ENCODE measurements at regions not wholly inside any gene's neighbourhood (a gene's known extent, or its start where the extent isn't known, plus 50 kb on each side); places are given as distances from the start of the nearest gene placed in this dataset.

- H3K27ac ChIP-seq (ENCODE audit: extremely low read length, insufficient read depth, low read length): no peak overlapping the region
- H3K79me2 ChIP-seq (ENCODE audit: insufficient read depth, low read length): no peaks in the 10 kb centered on the region
- no peaks in the 10 kb centered on the region for H3K4me1 ChIP-seq (ENCODE audit: insufficient read depth, low read length)
- FAIRE-seq (no peak), DNase-seq (ENCODE audit: low spot score) (no peak), ATAC-seq (no peak)
- 2% methylated on average over 3 of the region's 3 CpGs for WGBS (ENCODE audit: low lambda C conversion rate)
- no peak overlapping the region for H3K9ac ChIP-seq (ENCODE audit: insufficient read depth, low read depth, low read length)
- no peak overlapping the region for H3K4me2 ChIP-seq (ENCODE audit: low read depth, low read length)
- H2AFZ ChIP-seq (ENCODE audit: low read length): no peak overlapping the region
- ChIA-PET CTCF (ENCODE audit: low intra/inter-chr PET ratio, low total read pairs) (no interaction called here), POLR2A (no interaction called here)
- H3K36me3 ChIP-seq (replicated peaks in 1 of 2; ENCODE audit: control insufficient read depth in 1 of 2, insufficient read depth in 2 of 2, low read length in 2 of 2): no peaks in the 10 kb centered on the region
- intact Hi-C loops (cut with micrococcal nuclease; ENCODE audit: unreplicated experiment) (no loop called here), in situ Hi-C loops (cut with HindIII; ENCODE audit: extremely low pct_ligation_motif_present, low pct_unique_long_range_greater_than_20kb) (no loop called here)
- peaks cover 0 to 16% of the 10 kb centered on the region in 2 experiments; a peak in 2 of 5 replicates for H3K27me3 ChIP-seq (ENCODE audit: control insufficient read depth in 1 of 2, insufficient read depth in 2 of 2, low read length in 2 of 2)
- BruUV-seq (replicated peaks): no TSS peak
- no peaks in the 10 kb centered on the region for H4K20me1 ChIP-seq (ENCODE audit: insufficient read depth, low read length)
- peaks cover 10% of the 10 kb centered on the region; the same call in 1 of the 2 replicates for H3K9me3 ChIP-seq (ENCODE audit: low read length)
- no peak overlapping the region for H3K4me3 ChIP-seq (replicated peaks in 1 of 3; ENCODE audit: insufficient read depth in 1 of 3, low read depth in 2 of 3, low read length in 3 of 3)
- TF ChIP-seq ZNF180 (CRISPR knock-in tag; IDR thresholded peaks at IDR 0.05; ENCODE audit: borderline replicate concordance, low read depth) (no peak), CENPT (CRISPR knock-in tag; IDR thresholded peaks at IDR 0.05; ENCODE audit: low read depth) (no peak), GMEB2 (CRISPR knock-in tag; IDR thresholded peaks at IDR 0.05; ENCODE audit: low read depth) (no peak), DPF2 (CRISPR knock-in tag; IDR thresholded peaks at IDR 0.05; ENCODE audit: borderline replicate concordance, low read depth) (no peak), ZNF558 (CRISPR knock-in tag; IDR thresholded peaks at IDR 0.05; ENCODE audit: borderline replicate concordance) (no peak), SP5 (CRISPR knock-in tag; IDR thresholded peaks at IDR 0.05; ENCODE audit: borderline replicate concordance, low read depth) (no peak), MAFF (IDR thresholded peaks at IDR 0.05; ENCODE audit: low read depth, low read length) (no peak), ZNF546 (CRISPR knock-in tag; conservative IDR thresholded peaks at IDR 0.05) (no peak), DDIT3 (CRISPR knock-in tag; IDR thresholded peaks at IDR 0.05) (no peak)
- TF ChIP-seq, protein P1, sequence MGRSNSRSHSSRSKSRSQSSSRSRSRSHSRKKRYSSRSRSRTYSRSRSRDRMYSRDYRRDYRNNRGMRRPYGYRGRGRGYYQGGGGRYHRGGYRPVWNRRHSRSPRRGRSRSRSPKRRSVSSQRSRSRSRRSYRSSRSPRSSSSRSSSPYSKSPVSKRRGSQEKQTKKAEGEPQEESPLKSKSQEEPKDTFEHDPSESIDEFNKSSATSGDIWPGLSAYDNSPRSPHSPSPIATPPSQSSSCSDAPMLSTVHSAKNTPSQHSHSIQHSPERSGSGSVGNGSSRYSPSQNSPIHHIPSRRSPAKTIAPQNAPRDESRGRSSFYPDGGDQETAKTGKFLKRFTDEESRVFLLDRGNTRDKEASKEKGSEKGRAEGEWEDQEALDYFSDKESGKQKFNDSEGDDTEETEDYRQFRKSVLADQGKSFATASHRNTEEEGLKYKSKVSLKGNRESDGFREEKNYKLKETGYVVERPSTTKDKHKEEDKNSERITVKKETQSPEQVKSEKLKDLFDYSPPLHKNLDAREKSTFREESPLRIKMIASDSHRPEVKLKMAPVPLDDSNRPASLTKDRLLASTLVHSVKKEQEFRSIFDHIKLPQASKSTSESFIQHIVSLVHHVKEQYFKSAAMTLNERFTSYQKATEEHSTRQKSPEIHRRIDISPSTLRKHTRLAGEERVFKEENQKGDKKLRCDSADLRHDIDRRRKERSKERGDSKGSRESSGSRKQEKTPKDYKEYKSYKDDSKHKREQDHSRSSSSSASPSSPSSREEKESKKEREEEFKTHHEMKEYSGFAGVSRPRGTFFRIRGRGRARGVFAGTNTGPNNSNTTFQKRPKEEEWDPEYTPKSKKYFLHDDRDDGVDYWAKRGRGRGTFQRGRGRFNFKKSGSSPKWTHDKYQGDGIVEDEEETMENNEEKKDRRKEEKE (IDR thresholded peaks at IDR 0.05): no peak
- TF ChIP-seq, protein P2, sequence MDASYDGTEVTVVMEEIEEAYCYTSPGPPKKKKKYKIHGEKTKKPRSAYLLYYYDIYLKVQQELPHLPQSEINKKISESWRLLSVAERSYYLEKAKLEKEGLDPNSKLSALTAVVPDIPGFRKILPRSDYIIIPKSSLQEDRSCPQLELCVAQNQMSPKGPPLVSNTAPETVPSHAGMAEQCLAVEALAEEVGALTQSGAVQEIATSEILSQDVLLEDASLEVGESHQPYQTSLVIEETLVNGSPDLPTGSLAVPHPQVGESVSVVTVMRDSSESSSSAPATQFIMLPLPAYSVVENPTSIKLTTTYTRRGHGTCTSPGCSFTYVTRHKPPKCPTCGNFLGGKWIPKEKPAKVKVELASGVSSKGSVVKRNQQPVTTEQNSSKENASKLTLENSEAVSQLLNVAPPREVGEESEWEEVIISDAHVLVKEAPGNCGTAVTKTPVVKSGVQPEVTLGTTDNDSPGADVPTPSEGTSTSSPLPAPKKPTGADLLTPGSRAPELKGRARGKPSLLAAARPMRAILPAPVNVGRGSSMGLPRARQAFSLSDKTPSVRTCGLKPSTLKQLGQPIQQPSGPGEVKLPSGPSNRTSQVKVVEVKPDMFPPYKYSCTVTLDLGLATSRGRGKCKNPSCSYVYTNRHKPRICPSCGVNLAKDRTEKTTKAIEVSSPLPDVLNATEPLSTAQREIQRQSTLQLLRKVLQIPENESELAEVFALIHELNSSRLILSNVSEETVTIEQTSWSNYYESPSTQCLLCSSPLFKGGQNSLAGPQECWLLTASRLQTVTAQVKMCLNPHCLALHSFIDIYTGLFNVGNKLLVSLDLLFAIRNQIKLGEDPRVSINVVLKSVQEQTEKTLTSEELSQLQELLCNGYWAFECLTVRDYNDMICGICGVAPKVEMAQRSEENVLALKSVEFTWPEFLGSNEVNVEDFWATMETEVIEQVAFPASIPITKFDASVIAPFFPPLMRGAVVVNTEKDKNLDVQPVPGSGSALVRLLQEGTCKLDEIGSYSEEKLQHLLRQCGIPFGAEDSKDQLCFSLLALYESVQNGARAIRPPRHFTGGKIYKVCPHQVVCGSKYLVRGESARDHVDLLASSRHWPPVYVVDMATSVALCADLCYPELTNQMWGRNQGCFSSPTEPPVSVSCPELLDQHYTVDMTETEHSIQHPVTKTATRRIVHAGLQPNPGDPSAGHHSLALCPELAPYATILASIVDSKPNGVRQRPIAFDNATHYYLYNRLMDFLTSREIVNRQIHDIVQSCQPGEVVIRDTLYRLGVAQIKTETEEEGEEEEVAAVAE (CRISPR knock-in tag; IDR thresholded peaks at IDR 0.05; ENCODE audit: borderline replicate concordance): no peak
These were observed 461.2 kb upstream of the MGMT start for GRCh38 chr10:129005804-129006203.

Measured in HepG2 (cell line).